OCI-M1 (cell line): ENCODE measurements at regions not wholly inside any gene's neighbourhood (a gene's known extent, or its start where the extent isn't known, plus 50 kb on each side); places are given as distances from the start of the nearest gene placed in this dataset.
A peak's percentile ranks its signal among the peaks of the same experiment; 100 is the strongest.

Experiments used
- DNase-seq: peaks from one replicate; lab custom pipeline; 2025; lab: John Stamatoyannopoulos, UW

- no peak for DNase-seq
Observed at GRCh38 chr13:34467450-34468083, 474.5 kb upstream of the NBEA start.

- DNase-seq = no peak
Observed at GRCh38 chr13:34469196-34469986, 472.7 kb upstream of the NBEA start.

- no peak for DNase-seq
Observed at GRCh38 chr13:34474187-34474868, 467.7 kb upstream of the NBEA start.

GRCh38 chr13:34478376-34478775 lies 463.7 kb upstream of the NBEA start:
- no peak for DNase-seq

- no peak for DNase-seq
Observed at GRCh38 chr13:34502011-34502410, 440.1 kb upstream of the NBEA start.

- DNase-seq = no peak
Observed at GRCh38 chr13:34502621-34503020, 439.4 kb upstream of the NBEA start.

GRCh38 chr13:34506796-34507195 lies 435.3 kb upstream of the NBEA start:
- no peak for DNase-seq

GRCh38 chr13:34507630-34508029 lies 434.4 kb upstream of the NBEA start:
- DNase-seq = no peak

GRCh38 chr13:34512817-34513216 lies 429.3 kb upstream of the NBEA start:
- no peak for DNase-seq

- DNase-seq = no peak
Observed at GRCh38 chr13:34513526-34513925, 428.5 kb upstream of the NBEA start.

GRCh38 chr13:34515201-34515600 lies 426.9 kb upstream of the NBEA start:
- DNase-seq = no peak

- no peak for DNase-seq
Observed at GRCh38 chr13:34521171-34521570, 420.9 kb upstream of the NBEA start.

GRCh38 chr13:34522808-34523207 lies 419.3 kb upstream of the NBEA start:
- DNase-seq = no peak

- no peak for DNase-seq
Observed at GRCh38 chr13:34523406-34523805, 418.7 kb upstream of the NBEA start.

GRCh38 chr13:34533941-34534340 lies 408.1 kb upstream of the NBEA start:
- no peak for DNase-seq

- DNase-seq = no peak
Observed at GRCh38 chr13:34542321-34542720, 399.7 kb upstream of the NBEA start.

- no peak for DNase-seq
Observed at GRCh38 chr13:34543836-34544235, 398.2 kb upstream of the NBEA start.

GRCh38 chr13:34545461-34545860 lies 396.6 kb upstream of the NBEA start:
- DNase-seq = no peak

- DNase-seq = no peak
Observed at GRCh38 chr13:34546344-34547250, 395.5 kb upstream of the NBEA start.

GRCh38 chr13:34547929-34548328 lies 394.1 kb upstream of the NBEA start:
- no peak for DNase-seq

- DNase-seq = no peak
Observed at GRCh38 chr13:34553376-34553775, 388.7 kb upstream of the NBEA start.

- DNase-seq = peak; percentile 67
Observed at GRCh38 chr13:34555988-34556387, 386.1 kb upstream of the NBEA start.
